Lower leg skin (tissue), 3 donors: ENCODE measurements at regions not wholly inside any gene's neighbourhood (a gene's known extent, or its start where the extent isn't known, plus 50 kb on each side); places are given as distances from the start of the nearest gene placed in this dataset.

Experiments
- POLR2A ChIP-seq, 2 donors: fragments of 450-650 bp; IDR thresholded peaks; one replicate each; pipeline ENCODE4 v1.6.1; 2016 to 2017; ENCODE audit warnings: antibody characterized with exemption in 2 of 2, mild to moderate bottlenecking in 1 of 2, moderate library complexity in 1 of 2
- TF ChIP-seq, protein P1 (sequence below), 3 donors: fragments of 450-650 bp; IDR thresholded peaks; one replicate each; pipeline ENCODE4 v1.5.1; 2016; ENCODE audit warnings: antibody characterized with exemption in 3 of 3, mild to moderate bottlenecking in 3 of 3, moderate library complexity in 2 of 3

- no peak for TF ChIP-seq POLR2A (IDR thresholded peaks at IDR 0.05)
- TF ChIP-seq, protein P1, sequence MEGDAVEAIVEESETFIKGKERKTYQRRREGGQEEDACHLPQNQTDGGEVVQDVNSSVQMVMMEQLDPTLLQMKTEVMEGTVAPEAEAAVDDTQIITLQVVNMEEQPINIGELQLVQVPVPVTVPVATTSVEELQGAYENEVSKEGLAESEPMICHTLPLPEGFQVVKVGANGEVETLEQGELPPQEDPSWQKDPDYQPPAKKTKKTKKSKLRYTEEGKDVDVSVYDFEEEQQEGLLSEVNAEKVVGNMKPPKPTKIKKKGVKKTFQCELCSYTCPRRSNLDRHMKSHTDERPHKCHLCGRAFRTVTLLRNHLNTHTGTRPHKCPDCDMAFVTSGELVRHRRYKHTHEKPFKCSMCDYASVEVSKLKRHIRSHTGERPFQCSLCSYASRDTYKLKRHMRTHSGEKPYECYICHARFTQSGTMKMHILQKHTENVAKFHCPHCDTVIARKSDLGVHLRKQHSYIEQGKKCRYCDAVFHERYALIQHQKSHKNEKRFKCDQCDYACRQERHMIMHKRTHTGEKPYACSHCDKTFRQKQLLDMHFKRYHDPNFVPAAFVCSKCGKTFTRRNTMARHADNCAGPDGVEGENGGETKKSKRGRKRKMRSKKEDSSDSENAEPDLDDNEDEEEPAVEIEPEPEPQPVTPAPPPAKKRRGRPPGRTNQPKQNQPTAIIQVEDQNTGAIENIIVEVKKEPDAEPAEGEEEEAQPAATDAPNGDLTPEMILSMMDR (IDR thresholded peaks at IDR 0.05) = no peak
Measured at GRCh38 chr4:35163168-35163567, 1081.1 kb downstream of the ARAP2 start.
